ENCODE measurements at regions not wholly inside any gene's neighbourhood (a gene's known extent, or its start where the extent isn't known, plus 50 kb on each side); places are given as distances from the start of the nearest gene placed in this dataset.

- TF ChIP-seq POLR2A (IDR thresholded peaks at IDR 0.05) (no peak), CTCF (IDR thresholded peaks at IDR 0.05 in 4 of 5, conservative IDR thresholded peaks at IDR 0.05 in 1 of 5) (no peak)
These were observed 225.7 kb downstream of the UTP18 start for GRCh38 chr17:51486091-51486490.
